H9 (cell line): ENCODE measurements at regions not wholly inside any gene's neighbourhood (a gene's known extent, or its start where the extent isn't known, plus 50 kb on each side); places are given as distances from the start of the nearest gene placed in this dataset.

Experiments used
- DNase-seq: peaks from one replicate; pipeline ENCODE4 v3.0.0-alpha.2; 2017
- H2AFZ ChIP-seq: one replicate; pipeline ENCODE4 v1.6.1; 2013; ENCODE audit warnings: mild to moderate bottlenecking, low read length, control low read depth, moderate library complexity
- H2AK5ac ChIP-seq: 2 replicates; pipeline ENCODE4 v1.6.1; 2013; ENCODE audit warnings: low read length, control low read depth, mixed read lengths; ENCODE audit not compliant: insufficient read length
- H2BK120ac ChIP-seq: one replicate; pipeline ENCODE4 v1.6.1; 2013; ENCODE audit warnings: low read depth, mild to moderate bottlenecking, low read length, control low read depth, inconsistent platforms; ENCODE audit not compliant: poor library complexity, severe bottlenecking
- H2BK12ac ChIP-seq: 2 replicates; pipeline ENCODE4 v1.6.1; 2013; ENCODE audit warnings: low read length, control low read depth, mixed read lengths, low read depth; ENCODE audit not compliant: insufficient read length
- H2BK15ac ChIP-seq: 2 replicates; pipeline ENCODE4 v1.6.1; 2013; ENCODE audit warnings: low read depth, low read length, control low read depth
- H2BK20ac ChIP-seq: one replicate; pipeline ENCODE4 v1.6.1; 2013; ENCODE audit warnings: low read depth, mild to moderate bottlenecking, low read length, control low read depth, inconsistent platforms; ENCODE audit not compliant: poor library complexity, severe bottlenecking
- H2BK5ac ChIP-seq: 2 replicates; pipeline ENCODE4 v1.6.1; 2013; ENCODE audit warnings: low read length, control low read depth, mixed read lengths; ENCODE audit not compliant: insufficient read length
- H3K14ac ChIP-seq: 2 replicates; pipeline ENCODE4 v1.6.1; 2013; ENCODE audit warnings: low read length, control low read depth; ENCODE audit not compliant: insufficient read depth
- H3K18ac ChIP-seq: 2 replicates; pipeline ENCODE4 v1.6.1; 2013; ENCODE audit warnings: low read depth, mild to moderate bottlenecking, mixed read lengths, low read length, control low read depth; ENCODE audit not compliant: insufficient read length
- H3K23ac ChIP-seq: 2 replicates; pipeline ENCODE4 v1.6.1; 2013; ENCODE audit warnings: low read length, control low read depth, mixed read lengths, low read depth; ENCODE audit not compliant: insufficient read length
- H3K23me2 ChIP-seq: 2 replicates; pipeline ENCODE4 v1.6.1; 2013; ENCODE audit warnings: low read depth, mild to moderate bottlenecking, mixed read lengths, low read length, control low read depth; ENCODE audit not compliant: insufficient read length, poor library complexity, severe bottlenecking
- H3K27ac ChIP-seq: 2 replicates; pipeline ENCODE4 v1.5.1; 2013; ENCODE audit warnings: low read length, control low read depth, mixed read lengths, low read depth; ENCODE audit not compliant: insufficient read length
- H3K27me3 ChIP-seq: 2 replicates; pipeline ENCODE4 v1.6.1; 2013; ENCODE audit warnings: low read length, control low read depth, inconsistent platforms; ENCODE audit not compliant: insufficient read depth
- H3K4ac ChIP-seq: 2 replicates; pipeline ENCODE4 v1.6.1; 2013; ENCODE audit warnings: low read depth, mild to moderate bottlenecking, control low read depth, inconsistent platforms, low read length, moderate library complexity
- H3K4me1 ChIP-seq: 2 replicates; pipeline ENCODE4 v1.6.1; 2013; ENCODE audit warnings: low read length, control low read depth, inconsistent platforms; ENCODE audit not compliant: insufficient read depth
- H3K4me2 ChIP-seq: 2 replicates; pipeline ENCODE4 v1.6.1; 2013; ENCODE audit warnings: low read length, control low read depth, mixed read lengths; ENCODE audit not compliant: insufficient read length, insufficient read depth
- H3K56ac ChIP-seq: 2 replicates; pipeline ENCODE4 v1.6.1; 2013; ENCODE audit warnings: low read depth, mild to moderate bottlenecking, mixed read lengths, low read length, control low read depth; ENCODE audit not compliant: insufficient read length
- H3K79me1 ChIP-seq: 2 replicates; pipeline ENCODE4 v1.6.1; 2013; ENCODE audit warnings: low read depth, mild to moderate bottlenecking, moderate library complexity, low read length, control low read depth, inconsistent platforms; ENCODE audit not compliant: insufficient read depth, poor library complexity, severe bottlenecking
- H3K79me2 ChIP-seq: 2 replicates; pipeline ENCODE4 v1.6.1; 2013; ENCODE audit warnings: low read length, control low read depth, inconsistent platforms; ENCODE audit not compliant: insufficient read depth
- H3K9ac ChIP-seq: 2 replicates; pipeline ENCODE4 v1.6.1; 2013; ENCODE audit warnings: low read length, control low read depth, mixed read lengths; ENCODE audit not compliant: insufficient read length; ENCODE audit errors: extremely low read depth
- H3K9me3 ChIP-seq: one replicate; pipeline ENCODE4 v1.6.1; 2013; ENCODE audit warnings: low read depth, low read length, inconsistent platforms; ENCODE audit not compliant: control insufficient read depth
- H3T11ph ChIP-seq: one replicate; pipeline ENCODE4 v1.6.1; 2013; ENCODE audit warnings: mild to moderate bottlenecking, low read length, control low read depth, inconsistent platforms
- H4K20me1 ChIP-seq: one replicate; pipeline ENCODE4 v1.6.1; 2013; ENCODE audit not compliant: control insufficient read depth, insufficient read length, insufficient read depth
- H4K5ac ChIP-seq: 2 replicates; pipeline ENCODE4 v1.6.1; 2013; ENCODE audit warnings: low read depth, mild to moderate bottlenecking, mixed read lengths, low read length, control low read depth; ENCODE audit not compliant: insufficient read length
- H4K8ac ChIP-seq: replicated peaks from 2 replicates; pipeline ENCODE4 v1.6.1; 2013; ENCODE audit warnings: low read length, control low read depth, mixed read lengths, low read depth; ENCODE audit not compliant: insufficient read length
- H4K91ac ChIP-seq: 2 replicates; pipeline ENCODE4 v1.6.1; 2013; ENCODE audit warnings: low read depth, mild to moderate bottlenecking, moderate library complexity, mixed read lengths, low read length, control low read depth; ENCODE audit not compliant: insufficient read length
- H3K27ac Mint-ChIP-seq, 3 experiments: 2 replicates in 2 of 3; 3 replicates in 1 of 3; pipeline ENCODE4 v1.8.0; 2020 to 2021; ENCODE audit warnings: mixed read lengths in 3 of 3, mild to moderate bottlenecking in 1 of 3, moderate library complexity in 1 of 3
- H3K27me3 Mint-ChIP-seq: 2 replicates; pipeline ENCODE4 v1.8.0; 2021; ENCODE audit warnings: low read depth, mild to moderate bottlenecking, moderate library complexity, mixed read lengths
- H3K36me3 Mint-ChIP-seq, 3 experiments: 2 replicates in 2 of 3; 3 replicates in 1 of 3; pipeline ENCODE4 v1.8.0; 2020 to 2021; ENCODE audit warnings: low read depth in 3 of 3, mixed read lengths in 3 of 3; ENCODE audit not compliant: insufficient read depth in 1 of 3
- H3K4me1 Mint-ChIP-seq, 2 experiments: 2 replicates each; pipeline ENCODE4 v1.8.0; 2020; ENCODE audit warnings: mixed read lengths in 2 of 2
- H3K4me3 Mint-ChIP-seq, 2 experiments: 2 replicates in 1 of 2; 3 replicates in 1 of 2; pipeline ENCODE4 v1.8.0; 2020 to 2021; ENCODE audit warnings: mild to moderate bottlenecking in 2 of 2, mixed read lengths in 2 of 2, moderate library complexity in 1 of 2
- H3K9me3 Mint-ChIP-seq, 2 experiments: 2 replicates in 1 of 2; 3 replicates in 1 of 2; pipeline ENCODE4 v1.8.0; 2020; ENCODE audit warnings: mild to moderate bottlenecking in 2 of 2, mixed read lengths in 2 of 2, moderate library complexity in 1 of 2
- WGBS: extraction: QIAGEN DNeasy Blood & Tissue Kit; methylation state at CpG from one replicate; pipeline ENCODE4 v1.1.7; 2013; ENCODE audit warnings: missing lambda C conversion rate, low lambda C conversion rate, mixed read lengths; ENCODE audit not compliant: insufficient read length; ENCODE audit errors: extremely low coverage; 5-methylcytosine and 5-hydroxymethylcytosine counted together
- TF ChIP-seq, protein P1 (sequence below): fragments of 200-600 bp; sonication (generic); conservative IDR thresholded peaks from 3 replicates; pipeline ENCODE4 v1.8.0; 2021; ENCODE audit warnings: antibody characterized with exemption, mild to moderate bottlenecking

DNA sequence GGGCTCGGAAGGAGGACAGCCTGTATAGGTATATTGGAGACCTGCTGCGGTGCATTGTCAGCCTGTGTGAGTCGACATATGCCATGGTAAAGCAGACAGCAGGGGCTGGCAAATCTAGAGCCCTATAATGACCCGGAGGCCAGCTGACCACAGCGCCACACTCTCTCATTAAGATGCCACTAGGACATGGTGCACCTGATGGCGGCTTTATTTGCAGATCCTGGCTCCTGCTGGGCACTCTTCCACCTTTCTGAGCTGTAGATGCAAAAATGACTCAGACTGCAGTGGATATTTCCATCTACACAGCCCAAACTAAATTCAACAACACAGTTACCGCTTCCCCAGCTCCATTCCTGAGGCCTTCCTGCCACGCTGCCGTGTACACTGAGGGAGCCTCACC is 389.9 kb downstream of the TNS1 start:
- Mint-ChIP-seq H3K36me3 (no peaks in the 10 kb centered on the region; a peak in 1 of 7 replicates), H3K27ac (no peak overlapping the region), H3K27me3 (peaks cover 5% of the 10 kb centered on the region), H3K4me3 (no peak overlapping the region), H3K9me3 (no peaks in the 10 kb centered on the region), H3K4me1 (peaks cover 14 to 22% of the 10 kb centered on the region in 2 experiments)
- no peaks in the 10 kb centered on the region for H4K20me1 ChIP-seq
- no peak overlapping the region for H3K27ac ChIP-seq
- no peaks in the 10 kb centered on the region for H3K27me3 ChIP-seq
- H4K8ac ChIP-seq, result no peak overlapping the region
- no peak overlapping the region for H4K91ac ChIP-seq
- H3K56ac ChIP-seq, result no peak overlapping the region
- H3K14ac ChIP-seq, result no peak overlapping the region; the same call in 1 of the 2 replicates
- H3K79me1 ChIP-seq, result no peaks in the 10 kb centered on the region
- H2AFZ ChIP-seq, result no peak overlapping the region
- H3K23me2 ChIP-seq, result no peaks in the 10 kb centered on the region
- H3T11ph ChIP-seq, result no peak overlapping the region
- H2BK20ac ChIP-seq, result no peak overlapping the region
- no peak overlapping the region for H3K4ac ChIP-seq
- no CpG with 5 or more reads among the region's 9 CpGs for WGBS
- H3K18ac ChIP-seq, result no peak overlapping the region
- no peak overlapping the region for H3K9ac ChIP-seq
- no peaks in the 10 kb centered on the region for H3K79me2 ChIP-seq
- H2BK5ac ChIP-seq, result no peak overlapping the region
- H2BK15ac ChIP-seq, result no peak overlapping the region
- no peaks in the 10 kb centered on the region for H3K9me3 ChIP-seq
- no peak for DNase-seq
- H3K4me2 ChIP-seq, result no peak overlapping the region
- H2BK12ac ChIP-seq, result no peak overlapping the region
- H3K4me1 ChIP-seq, result no peaks in the 10 kb centered on the region
- H4K5ac ChIP-seq, result no peak overlapping the region
- H2BK120ac ChIP-seq, result no peak overlapping the region
- TF ChIP-seq, protein P1, sequence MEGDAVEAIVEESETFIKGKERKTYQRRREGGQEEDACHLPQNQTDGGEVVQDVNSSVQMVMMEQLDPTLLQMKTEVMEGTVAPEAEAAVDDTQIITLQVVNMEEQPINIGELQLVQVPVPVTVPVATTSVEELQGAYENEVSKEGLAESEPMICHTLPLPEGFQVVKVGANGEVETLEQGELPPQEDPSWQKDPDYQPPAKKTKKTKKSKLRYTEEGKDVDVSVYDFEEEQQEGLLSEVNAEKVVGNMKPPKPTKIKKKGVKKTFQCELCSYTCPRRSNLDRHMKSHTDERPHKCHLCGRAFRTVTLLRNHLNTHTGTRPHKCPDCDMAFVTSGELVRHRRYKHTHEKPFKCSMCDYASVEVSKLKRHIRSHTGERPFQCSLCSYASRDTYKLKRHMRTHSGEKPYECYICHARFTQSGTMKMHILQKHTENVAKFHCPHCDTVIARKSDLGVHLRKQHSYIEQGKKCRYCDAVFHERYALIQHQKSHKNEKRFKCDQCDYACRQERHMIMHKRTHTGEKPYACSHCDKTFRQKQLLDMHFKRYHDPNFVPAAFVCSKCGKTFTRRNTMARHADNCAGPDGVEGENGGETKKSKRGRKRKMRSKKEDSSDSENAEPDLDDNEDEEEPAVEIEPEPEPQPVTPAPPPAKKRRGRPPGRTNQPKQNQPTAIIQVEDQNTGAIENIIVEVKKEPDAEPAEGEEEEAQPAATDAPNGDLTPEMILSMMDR, result no peak
- H3K23ac ChIP-seq, result no peak overlapping the region
- no peak overlapping the region for H2AK5ac ChIP-seq
